GM18858 (cell line): ENCODE measurements at regions not wholly inside any gene's neighbourhood (a gene's known extent, or its start where the extent isn't known, plus 50 kb on each side); places are given as distances from the start of the nearest gene placed in this dataset.
"Not testable (repeated sequence)": the region's sequence is repeated elsewhere in the genome, so short reads cannot be mapped to it uniquely, and the experiment has no call there.

Source experiments
- ATAC-seq: cut with Tn5 transposase; IDR thresholded peaks from one replicate; pipeline ENCODE4 v1.9.1; 2021; ENCODE audit not compliant: unreplicated experiment

DNA sequence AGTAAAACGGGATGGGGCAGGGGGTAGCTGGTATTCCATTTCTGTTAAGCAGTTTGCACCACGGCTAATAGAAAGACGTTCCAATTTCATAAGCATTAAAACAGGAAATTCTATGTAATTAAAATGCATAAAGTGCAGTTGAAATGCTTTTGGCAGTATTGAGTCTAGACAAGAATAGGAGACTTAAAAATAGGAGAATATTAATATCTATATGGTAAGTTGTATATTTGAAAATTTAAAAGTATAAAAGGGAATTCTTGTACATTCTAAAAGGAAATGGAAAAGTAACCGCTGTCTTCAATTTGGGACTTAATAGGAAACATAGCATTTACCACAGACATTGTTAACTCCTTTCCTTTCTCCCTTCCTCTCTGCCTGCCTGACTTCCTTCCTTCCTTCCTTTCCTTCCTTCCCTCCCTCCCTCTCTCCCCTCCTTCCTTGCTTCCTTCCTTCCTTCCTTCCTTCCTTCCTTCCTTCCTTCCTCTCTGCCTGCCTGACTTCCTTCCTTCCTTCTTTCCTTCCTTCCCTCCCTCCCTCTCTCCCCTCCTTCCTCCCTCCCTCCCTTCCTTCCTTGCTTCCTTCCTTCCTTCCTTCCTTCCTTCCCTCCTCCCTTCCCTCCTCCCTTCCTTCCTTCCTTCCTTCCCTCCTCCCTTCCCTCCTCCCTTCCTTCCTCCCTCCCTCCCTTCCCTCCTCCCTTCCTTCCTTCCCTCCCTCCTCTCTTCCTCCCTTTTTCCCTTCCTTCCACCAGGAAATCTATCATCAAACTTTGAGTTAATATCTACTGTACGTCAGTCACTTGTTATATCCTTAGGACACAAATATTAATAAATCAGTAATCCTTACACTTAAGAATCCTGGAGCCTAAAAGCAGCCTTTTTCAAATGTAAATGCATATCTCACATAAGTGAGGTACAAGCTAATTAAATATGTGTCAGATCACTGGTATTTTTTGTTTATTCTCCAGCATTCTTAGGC is 1049.3 kb downstream of the GALC start:
- no peak for ATAC-seq

GRCh38 chr14:86942936-86943335 is 1050.0 kb downstream of the GALC start:
- no peak for ATAC-seq

DNA sequence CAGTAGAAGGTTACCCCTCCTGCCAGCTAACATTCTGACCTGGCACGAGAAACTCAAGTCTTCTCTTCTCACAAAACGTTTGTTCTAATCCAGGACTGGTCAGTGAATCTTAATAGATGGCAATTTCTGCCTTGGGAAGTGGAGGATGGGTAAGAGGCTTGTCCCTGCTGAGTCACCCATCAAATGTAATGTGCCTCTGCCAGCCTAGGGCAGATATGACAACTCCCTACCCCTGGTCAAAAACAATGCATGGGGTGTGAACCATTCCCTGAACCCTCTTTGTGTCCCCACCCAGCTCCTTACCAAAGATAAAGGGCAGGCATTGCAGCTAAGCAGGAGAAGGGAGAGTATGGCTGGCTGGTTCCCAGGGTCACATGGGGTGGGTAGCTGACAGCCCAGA is 1052.9 kb downstream of the GALC start:
- no peak for ATAC-seq

GRCh38 chr14:86938320-86938719 is 1054.7 kb downstream of the GALC start:
- no peak for ATAC-seq

DNA sequence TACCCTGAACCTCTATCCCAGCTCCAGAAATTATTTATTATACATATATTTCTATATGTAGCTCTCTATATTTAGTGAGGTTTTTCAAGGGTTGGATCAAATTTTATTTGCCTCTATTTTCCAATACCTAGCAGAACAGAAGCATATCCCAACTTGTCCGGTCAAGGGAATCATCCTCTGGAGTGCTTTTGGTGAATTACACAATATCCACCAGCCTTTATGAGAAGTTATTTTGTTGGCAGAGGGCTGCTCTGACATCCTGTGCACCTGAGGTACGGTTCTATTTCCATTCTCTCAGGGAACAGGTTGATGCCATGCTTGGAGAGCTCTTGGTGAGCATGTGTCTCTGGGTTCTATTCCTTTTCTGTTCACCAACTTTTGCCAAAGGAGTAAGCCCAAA is 1056.4 kb downstream of the GALC start:
- ATAC-seq: no peak

DNA sequence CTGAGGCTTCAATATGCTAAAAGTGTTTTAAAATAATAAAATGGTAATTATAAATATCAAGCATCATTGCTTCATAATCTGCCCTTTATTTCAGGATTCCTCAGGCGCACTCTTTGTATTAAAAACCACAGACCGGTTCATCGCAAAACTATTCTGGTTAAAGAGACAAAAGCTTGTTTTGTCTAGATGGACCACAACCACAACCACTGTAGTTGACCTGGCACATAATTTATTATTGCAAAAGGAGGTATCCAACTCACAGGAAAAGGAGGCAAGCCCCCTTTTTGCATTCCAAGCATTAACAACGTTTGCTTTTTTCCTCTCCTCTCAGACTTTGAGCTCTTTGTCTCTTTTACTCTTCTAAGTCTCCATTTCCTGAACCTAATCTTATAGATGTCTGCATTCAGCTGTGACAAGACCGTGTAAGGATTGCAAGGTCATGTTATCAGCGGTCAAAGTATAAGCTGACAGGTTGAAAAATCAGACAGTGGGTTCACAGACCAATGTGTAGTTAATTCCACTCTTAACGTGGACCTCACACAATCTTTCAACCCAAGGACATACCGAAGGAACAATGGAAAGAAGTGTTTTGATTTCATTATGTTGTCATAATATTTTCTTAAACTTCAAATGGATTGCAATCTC is 1057.6 kb downstream of the GALC start:
- no peak for ATAC-seq

DNA sequence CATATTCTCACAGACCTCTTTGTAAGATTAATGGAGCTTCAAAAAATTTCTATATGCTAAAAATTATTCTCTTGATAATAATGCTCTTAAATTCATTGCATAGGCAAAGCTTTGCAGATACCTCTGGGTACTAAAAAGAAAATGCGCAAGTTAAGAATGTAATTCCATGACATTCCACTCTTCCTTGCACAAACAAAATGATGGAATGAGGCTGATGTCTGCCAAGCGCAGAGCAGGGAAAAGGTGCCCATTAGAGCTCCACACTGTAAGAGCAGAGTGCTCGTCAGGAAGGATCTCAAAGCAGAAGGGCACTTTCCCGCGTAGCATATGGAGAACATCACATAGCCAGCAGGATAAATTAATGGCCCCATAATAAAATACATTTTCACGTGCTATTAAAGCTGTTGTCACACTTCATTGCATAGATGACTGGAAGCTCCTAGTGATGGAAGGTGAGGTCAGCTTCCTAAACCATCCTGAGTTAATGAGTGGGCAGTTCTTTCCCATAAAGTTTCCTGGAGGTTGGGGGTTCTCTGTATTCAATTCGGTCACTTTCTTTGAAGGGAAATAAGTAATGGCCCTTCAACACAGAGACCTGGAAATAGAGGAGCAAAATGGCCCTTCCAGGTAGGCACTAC is 1058.9 kb downstream of the GALC start:
- no peak for ATAC-seq

DNA sequence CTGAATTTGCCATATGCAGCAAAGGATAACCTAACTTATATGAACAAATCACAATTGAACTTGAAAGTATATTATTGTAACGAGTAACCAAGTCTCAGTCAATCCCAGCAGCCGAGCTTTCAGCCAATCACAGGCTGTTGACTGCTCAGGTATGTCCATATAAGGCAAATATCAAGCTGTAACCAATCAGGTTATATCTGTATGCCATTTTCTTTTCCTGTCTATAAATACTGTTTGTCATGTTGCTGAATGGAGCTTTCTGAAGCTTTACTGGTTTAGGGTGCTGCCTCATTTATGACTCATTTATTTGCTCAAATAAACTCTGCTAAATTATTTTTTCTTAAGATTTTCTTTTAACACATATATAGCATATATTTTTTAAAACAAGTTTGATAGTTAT is 1059.5 kb downstream of the GALC start:
- ATAC-seq: no peak

DNA sequence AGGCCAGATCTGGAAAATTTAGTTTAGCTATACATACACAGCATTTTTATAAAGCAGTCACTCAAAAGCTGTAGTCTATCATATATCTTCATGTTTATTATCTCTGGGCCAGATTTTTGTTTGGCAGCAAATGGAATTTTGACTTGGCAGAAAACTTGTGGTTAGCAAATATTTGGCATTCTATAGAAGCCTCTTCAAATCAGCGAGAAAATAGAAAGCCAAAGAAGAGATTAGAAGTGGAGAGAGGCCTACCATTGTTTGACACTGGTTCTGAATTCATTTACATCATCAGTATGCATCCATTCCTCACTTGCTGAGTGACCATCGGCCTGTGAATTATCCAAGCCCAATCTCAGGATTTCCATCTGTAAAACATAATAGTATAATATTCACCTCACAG is 1077.6 kb downstream of the GALC start:
- ATAC-seq: no peak

DNA sequence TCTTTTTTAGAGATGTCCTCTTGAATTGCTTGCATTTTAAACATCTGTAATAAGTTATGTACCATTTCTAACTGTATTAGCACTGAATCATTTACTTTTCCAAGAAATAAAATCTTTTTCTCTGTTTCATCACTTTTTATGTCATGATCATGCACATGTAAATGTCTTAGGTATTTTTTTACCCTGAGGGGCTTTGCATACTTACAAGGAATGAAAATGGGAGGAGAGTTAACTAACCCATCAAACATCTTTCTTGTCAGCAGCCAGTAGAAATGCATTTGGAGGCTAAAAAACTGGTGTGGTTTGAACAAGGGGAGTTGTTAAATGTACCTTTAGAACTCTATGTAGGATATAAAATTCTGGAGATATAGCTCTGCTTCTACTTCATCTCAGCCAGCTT is 1080.3 kb downstream of the GALC start:
- no peak for ATAC-seq

GRCh38 chr14:86911486-86911885 is 1081.5 kb downstream of the GALC start:
- no peak for ATAC-seq

GRCh38 chr14:86905386-86905926 is 1087.5 kb downstream of the GALC start:
- ATAC-seq: not testable (repeated sequence)

DNA sequence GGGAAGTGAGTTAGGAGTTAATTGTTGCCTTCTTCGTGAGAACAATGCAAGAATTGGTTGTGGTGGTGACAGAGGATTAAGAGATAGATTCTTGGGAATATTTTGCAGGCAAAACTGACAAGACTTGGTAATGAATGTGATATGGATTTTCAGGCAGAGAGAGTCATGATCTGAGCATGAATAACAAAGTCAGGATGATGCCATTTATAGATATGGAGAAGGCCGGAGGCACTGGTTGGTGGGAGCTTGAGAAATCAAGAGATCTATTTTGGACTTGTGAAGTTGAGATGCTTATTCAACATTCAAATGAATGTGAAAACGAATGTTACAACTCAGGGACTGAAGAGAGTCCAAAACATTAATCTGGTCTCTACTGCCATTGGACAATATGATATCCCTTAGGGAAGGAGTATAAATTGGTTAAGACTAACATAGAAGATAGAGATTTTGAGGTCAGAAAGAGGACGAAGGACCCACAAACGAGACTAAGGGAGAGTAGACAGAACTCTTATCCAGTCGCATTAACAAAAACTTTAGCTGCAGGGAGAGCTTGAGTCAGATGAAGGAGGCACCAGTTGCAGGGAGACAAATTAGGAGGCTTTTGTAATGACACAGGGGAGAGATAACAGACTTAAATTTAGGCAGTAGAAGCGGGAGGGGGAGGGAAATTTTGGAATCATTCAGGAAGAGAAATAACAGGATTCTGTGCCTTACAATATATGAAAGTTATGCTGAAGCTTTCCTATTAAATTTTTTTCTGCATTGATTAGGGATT is 1090.6 kb downstream of the GALC start:
- ATAC-seq: no peak

- ATAC-seq: no peak
Observed at GRCh38 chr14:86897704-86898513, 1095.1 kb downstream of the GALC start.

DNA sequence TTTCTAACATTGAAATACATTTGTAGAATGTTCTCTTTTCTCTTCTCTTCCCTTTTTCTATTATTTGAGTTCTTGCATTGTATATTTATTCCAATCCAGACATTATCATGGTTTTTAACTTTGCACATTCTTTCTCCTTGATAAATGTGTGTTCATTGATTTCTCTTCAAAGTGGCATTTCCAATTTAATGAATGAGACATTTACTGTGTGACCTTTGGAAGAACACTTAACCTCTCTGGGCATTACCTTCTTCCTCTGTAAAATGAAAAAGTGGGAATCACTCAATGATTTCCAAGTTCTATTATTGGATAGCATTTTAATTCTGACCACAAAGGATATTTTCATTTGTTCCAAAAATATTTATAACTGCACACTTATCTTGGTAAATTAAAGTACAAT is 1095.8 kb downstream of the GALC start:
- ATAC-seq: no peak

DNA sequence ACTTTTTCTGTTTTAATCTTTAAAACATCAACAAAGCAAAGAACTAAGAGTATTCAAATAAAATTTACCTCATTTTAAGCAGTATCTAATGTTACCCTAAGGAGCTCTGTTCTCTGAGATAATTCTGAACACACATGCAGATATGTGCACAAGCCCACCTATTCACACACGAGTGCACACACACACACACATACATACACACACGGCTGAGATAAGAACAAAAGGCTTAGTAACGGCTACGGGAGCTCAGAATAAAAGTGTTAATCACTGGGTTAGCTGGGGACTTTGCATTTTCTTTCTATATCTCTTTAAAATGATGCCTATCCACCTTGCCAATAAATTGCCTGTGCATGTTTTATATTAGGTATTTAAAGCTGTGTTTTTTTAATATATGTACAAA is 1096.3 kb downstream of the GALC start:
- ATAC-seq: no peak

GRCh38 chr14:86892152-86892956 is 1100.6 kb downstream of the GALC start:
- no peak for ATAC-seq

- ATAC-seq: no peak
Observed at GRCh38 chr14:86885280-86885679, 1107.7 kb downstream of the GALC start.

- no peak for ATAC-seq
Observed at GRCh38 chr14:86884498-86884897, 1108.5 kb downstream of the GALC start.
